ENCODE measurements at regions not wholly inside any gene's neighbourhood (a gene's known extent, or its start where the extent isn't known, plus 50 kb on each side); places are given as distances from the start of the nearest gene placed in this dataset.

GRCh38 chrX:39843318-39843717 lies 254.4 kb downstream of the BCOR start:
- DNase-seq, result no peak

DNA sequence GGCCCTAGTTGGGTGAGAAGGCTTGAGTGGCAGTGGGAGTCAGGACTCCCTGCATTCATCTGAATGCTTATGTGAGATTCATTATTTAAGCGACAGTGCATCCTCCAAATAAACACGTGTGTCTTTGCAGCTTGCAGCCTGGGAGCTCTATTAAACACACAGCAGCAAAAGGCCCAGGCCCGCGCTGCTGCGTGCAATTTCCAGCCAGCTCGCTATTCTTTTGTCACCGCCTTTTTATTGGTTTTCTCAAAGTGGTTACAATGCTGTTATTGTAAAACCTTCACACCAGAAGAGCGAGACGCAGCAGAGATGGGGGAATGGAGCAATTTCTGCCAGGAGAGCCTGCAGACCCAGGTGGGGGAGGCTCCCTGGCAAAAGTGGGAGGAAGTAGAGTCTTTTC lies 252.5 kb downstream of the BCOR start:
- DNase-seq, result peak; percentile 78

- DNase-seq, result no peak
Observed at GRCh38 chrX:39846460-39846859, 251.3 kb downstream of the BCOR start.

- DNase-seq, result no peak
Observed at GRCh38 chrX:39848243-39848642, 249.5 kb downstream of the BCOR start.

- no peak for DNase-seq
Observed at GRCh38 chrX:39848900-39849299, 248.9 kb downstream of the BCOR start.

DNA sequence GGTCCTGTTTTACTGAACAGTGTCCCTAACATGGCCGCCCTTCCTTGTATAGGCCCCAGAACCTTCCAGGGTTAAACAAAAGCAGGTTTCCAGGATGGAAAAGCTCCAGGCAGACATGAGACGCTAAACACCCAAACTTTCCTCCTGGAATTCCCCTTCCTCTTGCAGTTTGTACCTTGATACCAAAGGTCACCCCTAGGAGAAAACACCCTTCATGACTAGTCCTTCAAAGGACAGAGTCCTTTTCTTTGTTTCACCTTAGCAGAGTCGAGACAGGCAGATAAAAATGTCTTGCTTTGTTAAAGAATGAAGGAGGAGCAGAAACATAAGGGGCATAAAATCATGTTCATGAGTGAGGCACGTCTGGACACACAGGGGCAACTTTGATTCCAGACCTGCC lies 247.5 kb downstream of the BCOR start:
- DNase-seq, result peak; percentile 34

DNA sequence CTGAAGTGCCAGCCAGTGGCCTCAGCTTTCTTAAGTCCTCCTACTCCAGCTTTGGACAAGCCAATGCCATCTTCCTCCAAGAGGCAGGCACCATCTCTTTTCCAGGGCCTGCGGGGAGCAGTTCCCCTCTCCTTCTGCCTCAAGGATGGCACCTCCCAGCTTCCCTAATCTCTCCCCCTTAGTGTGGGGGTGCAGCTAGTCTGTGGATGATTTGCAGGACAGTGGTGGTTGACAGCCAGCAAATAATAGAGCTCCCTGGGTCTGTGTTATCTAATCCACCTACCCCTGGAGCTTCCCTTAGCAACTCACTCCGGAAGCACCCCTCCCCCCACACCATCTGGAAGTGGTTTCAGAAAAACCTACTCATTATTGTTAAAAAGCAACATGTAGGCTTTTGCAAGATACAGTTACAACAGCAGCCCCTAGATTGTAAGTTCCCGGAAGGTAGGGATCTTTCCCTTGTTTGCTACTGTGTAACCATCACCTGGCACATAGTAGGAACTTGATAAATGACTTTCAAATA lies 247.1 kb downstream of the BCOR start:
- DNase-seq, result peak; percentile 78

DNA sequence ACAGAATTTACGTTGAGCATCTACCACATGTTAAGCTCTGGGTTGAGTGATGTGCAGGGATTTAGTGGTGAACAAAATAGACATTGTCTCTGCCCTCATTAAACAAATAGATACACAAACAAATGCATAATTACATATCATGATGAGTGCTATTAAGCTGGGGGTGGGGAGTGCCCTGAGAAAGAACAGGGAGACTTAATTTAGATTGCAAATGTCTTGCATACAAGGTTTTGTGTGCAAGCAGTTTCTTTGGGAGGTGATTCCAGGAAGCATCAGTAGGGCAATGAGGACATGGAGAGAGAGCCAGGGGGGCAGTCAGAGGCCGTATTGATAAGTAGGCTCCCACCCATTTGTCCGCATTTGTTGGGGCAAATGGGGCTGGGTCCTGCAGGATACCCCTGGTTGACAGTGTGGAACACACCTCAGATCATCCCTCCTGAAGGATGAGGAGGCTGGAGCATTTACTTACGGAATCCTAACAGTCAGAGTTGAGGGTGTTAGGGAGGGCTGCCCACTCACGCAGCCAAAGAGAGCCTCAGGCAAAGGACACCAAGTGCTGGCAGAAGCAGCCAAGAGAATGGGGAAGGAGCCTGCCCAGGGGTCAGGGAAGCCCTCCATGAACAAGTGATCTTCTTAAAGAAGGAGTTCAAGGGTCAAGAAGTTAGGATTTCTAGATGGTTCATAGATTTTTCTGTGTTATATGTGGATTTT lies 245.9 kb downstream of the BCOR start:
- DNase-seq, result no peak

- DNase-seq, result no peak
Observed at GRCh38 chrX:39852491-39852890, 245.3 kb downstream of the BCOR start.

DNA sequence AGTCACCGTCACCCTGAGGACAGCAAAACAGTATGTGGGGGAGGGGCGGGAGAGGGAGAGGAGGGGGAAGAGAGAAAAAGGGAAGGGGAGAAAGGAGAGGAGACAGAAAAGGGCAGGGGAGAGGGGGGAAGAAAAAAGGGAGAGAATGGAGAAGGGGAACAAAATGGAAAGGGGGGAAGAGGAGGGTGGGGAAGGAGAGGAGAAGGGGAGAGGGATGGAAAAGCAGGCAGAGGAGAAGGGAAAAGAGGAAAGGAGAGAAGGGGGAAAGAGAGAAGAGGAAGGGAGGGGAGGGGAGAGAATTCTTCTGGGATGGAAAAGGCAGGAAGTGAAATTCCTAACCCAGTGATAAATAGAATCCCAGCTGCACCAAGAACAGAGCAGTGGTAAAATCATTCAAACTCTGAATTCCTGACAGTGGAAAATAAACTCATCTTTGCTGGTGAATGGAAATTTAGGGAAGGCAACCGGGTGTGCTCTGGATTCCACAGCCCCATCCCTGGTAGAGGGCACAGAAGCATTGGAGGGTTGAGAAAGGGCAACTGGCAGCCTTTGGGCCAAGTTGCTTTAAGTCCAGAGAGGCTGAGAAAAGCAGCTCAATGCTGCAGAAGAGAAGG lies 244.2 kb downstream of the BCOR start:
- DNase-seq, result no peak

DNA sequence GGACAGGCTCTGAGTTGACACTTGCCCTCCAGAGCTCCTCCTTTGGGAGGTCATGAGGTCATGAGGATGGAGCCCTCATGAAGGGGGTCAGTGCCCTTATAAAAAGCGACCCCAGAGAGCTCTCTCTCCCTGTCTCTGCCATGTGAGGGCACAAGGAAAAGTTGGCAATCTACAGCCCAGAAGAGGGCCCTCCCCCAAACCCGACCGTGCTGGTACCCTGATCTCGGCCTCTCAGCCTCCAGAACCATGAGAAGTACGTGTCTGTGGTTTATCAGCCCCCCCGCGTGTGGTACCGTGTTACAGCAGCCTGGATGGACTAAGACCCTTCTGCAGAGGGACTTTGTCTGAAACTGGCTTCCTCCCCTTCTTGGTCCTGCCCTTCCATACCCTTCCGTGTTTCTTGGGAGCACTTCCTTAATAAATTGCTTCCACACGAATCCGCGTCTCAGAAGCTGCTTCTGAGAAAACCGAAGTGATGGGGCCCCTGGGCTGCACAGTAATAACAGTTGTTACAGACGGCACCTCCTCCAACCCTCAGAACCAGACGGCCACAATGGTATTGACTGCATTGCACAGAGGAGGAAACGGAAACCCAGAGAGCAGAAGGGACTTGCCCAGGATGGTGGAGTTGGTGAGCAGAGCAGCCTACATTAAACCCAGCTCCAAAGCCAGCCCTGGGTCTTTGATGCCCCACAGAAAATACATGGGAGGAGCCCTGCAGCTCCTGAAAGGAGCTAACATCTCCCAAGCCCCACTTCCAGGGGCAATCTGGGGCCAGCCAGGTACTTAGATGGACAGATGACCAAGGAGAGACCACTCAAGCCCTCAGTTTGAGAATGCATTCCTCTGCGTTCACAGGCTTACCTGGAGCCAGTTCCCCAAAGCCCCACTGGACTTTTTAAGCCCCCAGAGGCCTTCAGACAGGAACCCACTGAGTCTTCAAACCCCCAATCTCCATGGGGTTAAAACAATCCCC lies 242.7 kb downstream of the BCOR start:
- no peak for DNase-seq

GRCh38 chrX:39855748-39856129 lies 242.0 kb downstream of the BCOR start:
- DNase-seq, result peak; percentile 58

DNA sequence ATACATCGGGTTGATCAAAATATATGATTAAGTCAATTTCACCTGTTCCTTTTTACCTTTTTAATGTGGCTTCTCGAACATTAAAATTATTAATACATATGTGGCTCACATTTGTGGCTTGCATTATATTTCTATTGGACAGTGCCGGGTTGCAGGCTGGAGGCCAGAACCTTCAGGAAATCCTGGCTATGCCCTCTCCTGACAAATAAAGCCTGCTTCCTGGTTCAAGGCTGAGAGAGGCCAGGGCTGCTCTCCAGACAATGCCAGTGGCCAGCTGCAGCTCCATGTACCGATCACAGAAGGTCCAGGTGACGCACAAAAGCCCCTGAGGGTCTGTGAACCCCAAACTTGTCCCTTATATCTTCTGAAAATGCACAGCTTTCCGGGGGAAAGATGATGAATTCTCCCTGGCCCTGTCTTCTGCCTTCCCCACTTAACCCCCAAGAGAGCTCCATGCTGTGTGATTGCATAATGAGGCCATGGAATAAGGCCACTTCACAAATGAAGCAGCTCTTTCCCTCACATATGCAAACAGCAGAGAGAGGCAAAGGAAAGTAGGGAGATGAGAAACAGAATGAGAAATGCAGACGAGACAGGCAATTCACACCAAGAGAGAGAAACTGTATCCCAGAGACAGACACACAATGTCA lies 241.2 kb downstream of the BCOR start:
- no peak for DNase-seq

DNA sequence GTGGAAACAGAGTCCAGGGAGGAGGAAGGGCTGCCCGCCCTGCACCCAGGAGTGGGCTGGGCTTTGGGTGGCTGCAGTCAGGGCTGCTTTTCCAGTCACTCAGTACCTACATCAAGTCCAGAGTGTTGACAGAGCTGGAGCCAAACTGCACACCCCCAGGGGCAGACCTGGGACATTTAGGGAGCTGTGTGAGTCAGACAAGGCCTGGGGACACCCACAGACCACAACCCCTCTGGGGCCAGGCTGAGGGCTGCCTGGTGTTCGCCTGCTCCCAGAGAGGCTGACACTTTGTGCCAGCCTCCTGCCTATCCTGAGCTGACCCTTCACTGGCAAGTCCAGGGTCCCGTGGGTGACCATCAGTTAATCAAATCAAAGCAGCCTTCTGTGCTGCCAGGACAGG lies 240.0 kb downstream of the BCOR start:
- no peak for DNase-seq

- peak; percentile 28 for DNase-seq
Observed at GRCh38 chrX:39859991-39860861, 237.5 kb downstream of the BCOR start.

DNA sequence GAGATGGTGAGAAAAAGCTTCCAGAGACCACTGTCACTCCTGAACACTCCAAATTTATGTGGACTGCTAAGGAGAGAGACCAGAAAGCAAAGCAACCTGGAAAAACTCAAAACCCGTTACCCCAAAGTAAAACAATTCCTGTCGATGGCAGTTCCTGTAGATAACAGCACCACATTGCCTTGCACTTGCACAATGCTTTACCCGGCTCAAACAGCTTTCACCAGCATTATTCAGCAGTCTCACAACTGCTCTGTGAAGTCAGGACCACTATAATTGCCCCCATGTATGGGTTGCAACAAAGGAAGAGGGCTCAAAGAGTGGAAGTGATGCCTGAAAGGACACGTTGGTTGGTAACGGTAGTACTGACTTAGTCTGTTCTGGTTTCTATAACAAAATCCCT lies 234.8 kb downstream of the BCOR start:
- no peak for DNase-seq

DNA sequence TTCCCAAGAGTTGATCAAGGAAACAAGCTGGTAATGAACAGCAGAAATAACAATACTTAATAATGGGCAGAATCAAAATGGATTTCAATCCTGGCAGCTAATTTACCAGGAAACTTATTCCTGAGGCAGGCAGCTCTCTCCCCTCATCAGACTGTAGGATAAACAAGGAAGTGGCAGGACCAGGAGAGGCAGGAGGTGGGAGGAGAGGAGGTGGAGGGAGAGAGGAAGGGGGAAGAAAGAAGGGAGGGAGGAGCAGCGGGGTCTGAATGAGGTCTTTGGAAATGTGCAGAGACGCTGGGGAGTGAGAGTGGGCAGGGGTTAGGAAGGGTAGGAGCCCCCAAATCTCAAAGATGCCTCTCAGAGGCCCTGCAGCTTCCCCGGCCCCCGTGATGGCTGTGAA lies 231.5 kb downstream of the BCOR start:
- DNase-seq, result no peak

DNA sequence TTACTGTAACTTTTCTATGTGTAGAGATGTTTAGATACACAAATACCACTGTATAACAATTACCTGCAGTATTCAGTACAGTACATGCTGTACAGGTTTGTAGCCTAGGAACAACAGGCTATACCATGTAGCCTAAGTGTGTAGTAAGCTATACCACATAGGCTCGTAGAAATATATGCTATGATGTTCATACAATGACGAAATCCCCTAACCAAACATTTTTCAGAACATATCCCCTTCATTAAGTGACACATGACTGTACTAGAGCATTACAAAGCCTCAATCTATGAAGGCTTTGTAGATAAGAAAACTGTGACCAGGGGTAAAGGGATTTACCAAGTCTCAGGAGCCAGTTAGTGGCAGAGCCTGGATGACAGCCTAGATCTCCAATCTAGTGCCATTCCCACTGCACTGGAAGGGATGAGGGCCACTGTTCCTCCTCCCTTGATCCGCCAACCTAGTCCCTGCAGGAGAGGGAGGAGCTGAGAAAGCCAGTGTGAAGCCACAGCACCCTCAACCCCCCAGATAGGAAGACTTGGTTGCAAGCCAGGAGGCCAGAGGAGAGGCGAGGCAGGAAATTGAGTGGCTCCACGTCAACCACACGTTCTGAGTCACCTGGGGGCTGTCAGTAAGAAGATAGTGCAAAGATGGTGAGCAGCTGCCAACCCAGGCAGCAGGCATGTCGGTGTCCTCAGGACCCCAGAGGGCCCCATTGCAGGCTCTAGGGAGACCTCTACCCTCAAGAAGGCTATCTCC lies 227.7 kb downstream of the BCOR start:
- DNase-seq, result no peak

GRCh38 chrX:39871648-39872047 lies 226.1 kb downstream of the BCOR start:
- DNase-seq, result no peak

DNA sequence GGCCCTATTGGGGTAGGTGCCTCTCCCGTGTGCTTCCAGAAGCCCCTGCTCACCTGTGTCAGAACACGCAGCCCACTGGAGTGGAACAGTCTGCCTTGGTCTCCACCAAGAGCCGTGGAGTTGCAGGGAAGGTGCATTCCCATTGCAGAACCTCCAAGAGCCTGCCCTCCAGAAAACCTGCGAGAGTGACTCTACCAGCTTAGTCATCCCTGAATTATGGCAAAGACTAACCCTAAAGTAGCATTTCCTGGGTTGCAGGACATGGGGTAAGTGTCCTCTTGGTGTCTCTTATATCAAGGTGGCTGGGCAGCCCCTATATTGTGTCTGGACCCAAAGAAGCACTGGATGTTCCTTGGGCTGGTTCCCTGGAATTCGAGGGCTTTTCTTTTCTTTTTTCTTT lies 224.6 kb downstream of the BCOR start:
- DNase-seq, result no peak

- no peak for DNase-seq
Observed at GRCh38 chrX:39874202-39874816, 223.4 kb downstream of the BCOR start.
